ENCODE measurements at regions not wholly inside any gene's neighbourhood (a gene's known extent, or its start where the extent isn't known, plus 50 kb on each side); places are given as distances from the start of the nearest gene placed in this dataset.

- DNase-seq: no peak
- no peak overlapping the region for H3K4me3 ChIP-seq
- no peaks in the 10 kb centered on the region for H3K27me3 ChIP-seq
- intact Hi-C loops (cut with DNase I; ENCODE audit: low total_unique reads): no loop called here
- TF ChIP-seq CTCF (IDR thresholded peaks at IDR 0.05) (no peak), POLR2A (IDR thresholded peaks at IDR 0.05) (no peak)
- H3K4me1 ChIP-seq: no peaks in the 10 kb centered on the region
- no peaks in the 10 kb centered on the region for H3K9me3 ChIP-seq
- H3K27ac ChIP-seq: no peak overlapping the region
- no peaks in the 10 kb centered on the region for H3K36me3 ChIP-seq
Observed at GRCh38 chr12:94053676-94054075, 94.7 kb upstream of the PLXNC1 start.

DNA sequence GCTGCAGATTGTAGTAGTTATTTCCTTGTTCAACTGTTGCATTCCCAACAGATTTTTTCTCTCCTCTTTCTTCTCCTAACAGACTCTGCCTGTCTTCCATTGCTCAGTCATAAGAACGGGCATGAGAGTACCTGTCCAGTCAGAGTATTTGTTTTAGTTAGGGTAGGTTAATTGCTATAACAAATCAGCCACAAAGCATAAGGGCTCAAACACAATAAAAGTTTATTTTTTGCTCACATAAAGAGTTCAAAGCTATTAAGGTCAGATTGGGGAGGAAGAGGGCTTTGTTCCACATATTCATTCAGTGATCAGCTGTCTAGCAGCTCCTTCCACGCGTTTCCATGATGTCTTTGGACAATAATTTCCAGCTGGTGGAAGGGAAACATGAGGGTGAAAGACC is 92.8 kb upstream of the PLXNC1 start:
- TF ChIP-seq CTCF (IDR thresholded peaks at IDR 0.05): no peak
- no peak for TF ChIP-seq POLR2A (IDR thresholded peaks at IDR 0.05)
- Histone ChIP-seq H3K27me3 (no peaks in the 10 kb centered on the region), H3K4me1 (no peaks in the 10 kb centered on the region), H3K27ac (no peak overlapping the region), H3K4me3 (no peak overlapping the region), H3K36me3 (no peaks in the 10 kb centered on the region), H3K9me3 (no peaks in the 10 kb centered on the region)
- no peak for DNase-seq
- intact Hi-C loops (cut with DNase I; ENCODE audit: low total_unique reads): no loop called here

DNA sequence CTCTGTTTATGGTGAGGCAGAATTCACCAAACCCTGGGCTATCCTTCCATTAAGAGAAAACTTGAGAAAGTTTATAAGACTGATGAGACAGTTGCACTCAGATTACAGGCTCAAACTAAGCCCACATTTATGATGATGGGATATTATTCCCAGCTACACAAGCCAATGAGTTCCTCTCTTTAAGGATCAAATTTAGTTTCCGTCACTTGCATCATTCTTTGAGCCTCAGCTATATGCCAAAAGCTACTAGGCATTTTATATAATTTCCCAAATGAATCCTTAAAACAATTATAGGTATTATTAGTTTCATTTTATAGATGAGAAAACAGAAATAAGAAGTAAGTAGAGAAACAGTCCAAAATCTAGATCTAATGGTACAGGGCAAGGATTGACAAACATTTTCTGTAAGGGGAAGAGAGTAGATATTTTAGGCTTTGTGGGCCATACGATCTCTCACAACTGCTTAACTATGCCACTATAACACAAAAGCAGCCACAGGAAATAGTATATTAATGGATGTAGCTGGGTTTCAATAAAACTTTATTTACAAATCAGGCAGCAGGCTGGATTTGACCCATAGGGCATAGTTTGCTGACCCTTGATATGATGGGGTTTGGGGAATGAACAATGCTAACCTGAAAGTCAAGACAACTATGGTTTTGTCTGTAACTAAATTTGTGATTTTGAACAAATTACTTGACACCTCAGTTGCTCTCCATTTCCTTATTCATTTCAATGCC is 91.8 kb upstream of the PLXNC1 start:
- Histone ChIP-seq H3K27ac (no peak overlapping the region), H3K27me3 (no peaks in the 10 kb centered on the region), H3K9me3 (no peaks in the 10 kb centered on the region), H3K4me1 (no peaks in the 10 kb centered on the region), H3K4me3 (no peak overlapping the region), H3K36me3 (no peaks in the 10 kb centered on the region)
- TF ChIP-seq POLR2A (IDR thresholded peaks at IDR 0.05): no peak
- TF ChIP-seq CTCF (IDR thresholded peaks at IDR 0.05): no peak
- intact Hi-C loops (cut with DNase I; ENCODE audit: low total_unique reads): no loop called here
- no peak for DNase-seq

DNA sequence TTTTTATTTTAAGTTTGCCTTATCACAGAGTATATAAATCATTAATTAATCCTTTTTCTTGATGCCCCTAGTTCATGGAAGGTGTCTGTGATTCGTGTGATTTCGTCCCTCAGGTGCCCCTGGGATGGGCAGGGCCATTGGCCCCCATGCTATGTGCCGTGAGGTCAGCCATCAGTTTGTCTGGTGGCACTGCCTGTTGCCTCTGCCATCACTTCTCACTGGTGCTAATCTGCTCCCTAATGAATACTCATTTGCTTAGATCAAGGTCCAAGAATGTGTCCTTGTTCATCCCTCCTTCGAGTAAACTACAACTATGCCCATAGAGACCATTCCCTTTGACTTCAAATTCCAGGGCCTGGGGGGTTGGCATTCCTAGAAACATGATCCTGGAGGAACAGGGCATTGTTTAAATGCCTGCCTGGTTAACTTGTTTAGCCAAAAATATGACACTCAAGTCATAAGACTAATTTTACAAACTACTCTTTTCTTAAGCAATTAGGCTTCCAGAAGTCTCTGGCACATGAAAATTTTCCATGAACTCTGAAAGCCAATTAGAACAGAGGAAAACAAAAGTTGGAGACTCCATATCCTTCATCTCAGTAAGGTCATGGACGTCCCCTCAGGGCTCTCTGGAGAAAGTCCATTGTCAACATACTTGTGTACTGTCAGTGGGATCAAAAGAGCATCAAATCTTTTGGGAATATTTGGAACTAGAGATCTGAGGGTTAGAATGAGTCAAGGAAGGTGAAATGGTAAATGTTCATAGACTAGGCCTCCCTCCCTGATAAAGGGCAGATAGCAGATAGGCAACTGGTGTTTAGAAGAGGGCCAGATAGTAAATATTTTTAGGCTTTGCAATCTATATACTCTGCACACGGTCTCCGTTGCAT is 90.9 kb upstream of the PLXNC1 start:
- H3K27ac ChIP-seq: peak overlapping the region in 1 of 2 donors; percentile 41
- no peaks in the 10 kb centered on the region for H3K4me1 ChIP-seq
- no peak for DNase-seq
- no peak overlapping the region for H3K4me3 ChIP-seq
- no peaks in the 10 kb centered on the region for H3K36me3 ChIP-seq
- H3K9me3 ChIP-seq: no peaks in the 10 kb centered on the region
- intact Hi-C loops (cut with DNase I; ENCODE audit: low total_unique reads): no loop called here
- TF ChIP-seq CTCF (IDR thresholded peaks at IDR 0.05) (no peak), POLR2A (IDR thresholded peaks at IDR 0.05) (no peak)
- H3K27me3 ChIP-seq: no peaks in the 10 kb centered on the region

All from uterus (tissue), 3 donors.